SHP77 (cell line): ENCODE measurements at regions not wholly inside any gene's neighbourhood (a gene's known extent, or its start where the extent isn't known, plus 50 kb on each side); places are given as distances from the start of the nearest gene placed in this dataset.
A peak's percentile ranks its signal among the peaks of the same experiment; 100 is the strongest.

Source experiments
- DNase-seq, 2 experiments: peaks; one replicate each; lab custom pipeline; 2025; lab: John Stamatoyannopoulos, UW

GRCh38 chr20:40160097-40160550 lies 528.9 kb downstream of the MAFB start:
- peak; percentile 42 to 51 for DNase-seq

DNA sequence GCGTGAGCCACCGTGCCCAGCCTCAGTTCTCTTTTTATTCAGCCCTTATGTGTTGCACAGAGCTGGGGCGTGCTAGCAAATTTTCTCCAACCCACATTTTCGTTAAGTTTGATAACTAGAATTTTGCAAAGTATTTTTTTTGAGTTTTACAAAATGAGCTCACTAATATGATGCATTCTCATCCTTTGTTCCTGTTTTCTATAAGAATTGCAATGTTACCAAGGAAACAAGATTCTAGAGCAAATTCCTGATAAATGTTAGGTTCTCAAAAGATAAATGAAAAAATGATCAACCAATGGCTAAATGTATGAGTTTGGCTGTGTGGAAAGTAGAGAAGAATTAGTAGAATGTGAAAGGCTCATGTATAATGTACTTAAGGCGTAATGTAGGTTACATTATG lies 529.8 kb downstream of the MAFB start:
- no peak for DNase-seq

- no peak for DNase-seq
Measured at GRCh38 chr20:40156600-40157317, 532.3 kb downstream of the MAFB start.

DNA sequence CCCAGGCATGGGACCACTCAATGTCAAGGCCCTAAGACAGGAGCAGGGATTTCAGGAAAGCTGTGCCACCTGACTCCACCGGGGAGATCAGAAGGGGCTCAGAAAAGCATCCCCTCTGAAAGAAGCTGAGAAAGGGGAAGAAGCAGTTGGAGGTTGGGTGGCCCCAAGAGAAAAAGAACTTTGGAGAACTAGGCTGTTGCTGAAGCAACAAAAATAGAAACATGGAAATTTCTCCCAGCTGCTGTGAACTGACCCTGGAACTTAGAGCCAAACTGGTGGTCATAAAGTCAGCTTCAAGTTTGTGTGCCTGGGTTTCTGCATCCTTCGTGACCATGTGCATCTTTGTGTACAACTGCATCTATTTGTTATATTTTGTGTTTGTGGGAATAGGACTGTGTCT lies 534.5 kb downstream of the MAFB start:
- no peak for DNase-seq

GRCh38 chr20:40148886-40149285 lies 540.1 kb downstream of the MAFB start:
- DNase-seq = no peak

GRCh38 chr20:40146071-40146470 lies 543.0 kb downstream of the MAFB start:
- DNase-seq = no peak

GRCh38 chr20:40144581-40144980 lies 544.5 kb downstream of the MAFB start:
- no peak for DNase-seq

GRCh38 chr20:40134176-40134575 lies 554.9 kb downstream of the MAFB start:
- DNase-seq = no peak

GRCh38 chr20:40120827-40121226 lies 568.2 kb downstream of the MAFB start:
- no peak for DNase-seq

- no peak for DNase-seq
Measured at GRCh38 chr20:40111282-40111681, 577.8 kb downstream of the MAFB start.

GRCh38 chr20:40110311-40110831 lies 578.7 kb downstream of the MAFB start:
- no peak for DNase-seq

GRCh38 chr20:40109136-40109535 lies 579.9 kb downstream of the MAFB start:
- no peak for DNase-seq

- no peak for DNase-seq
Measured at GRCh38 chr20:40108321-40108720, 580.7 kb downstream of the MAFB start.

- no peak for DNase-seq
Measured at GRCh38 chr20:40104959-40105358, 584.1 kb downstream of the MAFB start.

GRCh38 chr20:40103420-40103819 lies 585.6 kb downstream of the MAFB start:
- no peak for DNase-seq

DNA sequence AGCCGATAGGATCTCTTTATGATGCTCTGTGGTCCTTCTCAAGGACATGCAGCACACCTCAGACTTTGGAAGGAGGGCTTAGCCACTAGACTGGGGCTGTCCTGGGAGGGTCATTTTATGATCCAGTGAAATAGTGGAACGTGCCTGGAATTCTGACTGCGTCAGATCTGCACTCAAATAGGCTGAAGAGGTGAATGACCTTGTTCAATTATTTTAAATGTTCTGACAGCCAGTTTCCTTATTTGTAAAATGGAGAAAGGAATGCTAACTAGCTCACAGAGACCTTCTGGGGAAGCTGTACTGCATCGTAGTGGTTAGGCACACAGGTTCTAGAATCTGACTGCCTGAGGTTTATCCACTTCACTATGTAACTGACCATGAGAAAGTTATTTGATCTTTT lies 587.5 kb downstream of the MAFB start:
- DNase-seq = no peak

GRCh38 chr20:40100261-40100660 lies 588.8 kb downstream of the MAFB start:
- no peak for DNase-seq

DNA sequence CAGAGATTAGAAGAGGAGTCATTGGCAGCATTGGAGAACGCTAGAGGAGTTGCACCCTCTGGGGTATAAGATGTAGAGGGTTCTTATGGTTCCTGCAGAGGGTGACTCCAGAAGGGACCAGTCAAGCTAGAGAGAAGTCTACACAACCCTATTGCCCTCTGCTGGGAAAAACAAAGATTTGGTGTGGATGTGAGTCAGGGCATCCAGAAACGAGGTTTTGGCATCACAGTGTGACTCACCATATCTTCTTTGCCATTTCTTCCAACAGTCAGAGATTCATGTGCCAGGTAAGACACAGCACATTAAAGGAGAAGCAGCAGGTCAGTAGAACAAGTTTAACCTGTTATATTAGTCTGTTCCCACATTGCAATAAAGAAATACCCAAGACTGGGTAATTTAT lies 598.8 kb downstream of the MAFB start:
- no peak for DNase-seq

DNA sequence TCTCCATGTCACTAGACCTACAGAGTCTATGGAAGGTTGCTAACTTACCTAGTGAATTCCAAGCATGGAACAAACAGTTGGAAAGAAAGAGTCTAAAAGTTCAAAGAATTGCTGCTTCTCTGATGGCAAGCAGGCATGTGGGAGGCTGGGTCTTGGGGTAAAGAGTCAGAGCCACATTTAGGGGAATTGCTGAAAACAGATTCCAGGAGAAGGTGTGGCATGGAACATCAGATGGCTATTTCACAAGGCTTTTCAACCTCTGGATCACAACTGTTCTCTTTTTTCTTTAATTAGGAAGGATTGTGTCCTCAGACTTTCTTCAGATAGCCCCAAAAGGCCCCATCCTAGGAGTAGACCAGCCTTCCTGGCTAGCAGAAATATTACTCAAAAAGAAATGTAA lies 601.5 kb downstream of the MAFB start:
- DNase-seq = no peak

- no peak for DNase-seq
Measured at GRCh38 chr20:40085513-40085912, 603.5 kb downstream of the MAFB start.

- DNase-seq = no peak
Measured at GRCh38 chr20:40082436-40082835, 606.6 kb downstream of the MAFB start.

GRCh38 chr20:40081653-40082052 lies 607.4 kb downstream of the MAFB start:
- DNase-seq = no peak

DNA sequence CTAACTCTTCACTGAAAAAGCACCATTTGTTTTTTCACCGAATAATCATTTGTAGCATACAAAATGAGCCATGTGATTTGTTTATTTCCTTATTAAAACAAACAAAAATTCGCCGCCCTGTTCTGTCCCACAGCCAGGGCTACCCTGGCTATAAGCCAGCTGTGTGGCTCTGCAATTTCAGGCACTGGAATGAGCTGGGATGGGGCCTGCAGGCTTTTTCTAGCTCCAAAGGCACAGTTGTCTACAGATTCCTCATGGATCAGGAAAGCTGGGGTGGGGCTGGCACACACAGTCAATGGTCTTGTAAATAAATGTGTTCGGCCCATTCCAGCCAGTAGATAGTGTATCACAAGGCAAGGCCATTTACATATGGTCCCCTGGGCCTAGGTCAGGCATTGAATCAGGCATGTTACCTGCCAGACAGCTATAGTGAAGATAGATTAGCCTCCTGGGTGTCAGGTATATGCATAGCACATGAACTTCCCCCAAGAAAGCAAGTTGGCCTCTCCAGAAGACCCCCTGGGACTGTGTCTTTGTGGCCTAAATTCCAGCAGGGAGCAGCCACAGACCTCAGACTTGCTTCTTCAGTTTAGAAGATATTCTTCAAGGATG lies 608.9 kb downstream of the MAFB start:
- no peak for DNase-seq
